Neuronal stem cell (in vitro differentiated cells): ENCODE measurements at regions not wholly inside any gene's neighbourhood (a gene's known extent, or its start where the extent isn't known, plus 50 kb on each side); places are given as distances from the start of the nearest gene placed in this dataset.

ENCODE experiments used
- DNase-seq: peaks from one replicate; pipeline ENCODE4 v3.0.0-alpha.2; 2013; ENCODE audit warnings: low spot score
- H2AFZ ChIP-seq: one replicate; pipeline ENCODE4 v1.6.1; 2013; ENCODE audit warnings: mild to moderate bottlenecking, low read length, inconsistent platforms
- H2AK5ac ChIP-seq: 2 replicates; pipeline ENCODE4 v1.6.1; 2013; ENCODE audit warnings: low read depth, mild to moderate bottlenecking, inconsistent platforms, low read length, moderate library complexity, mixed read lengths
- H2BK120ac ChIP-seq: 2 replicates; pipeline ENCODE4 v1.6.1; 2013; ENCODE audit warnings: low read depth, mild to moderate bottlenecking, inconsistent platforms, low read length, moderate library complexity, mixed read lengths
- H2BK12ac ChIP-seq: one replicate; pipeline ENCODE4 v1.6.1; 2013; ENCODE audit warnings: low read length, inconsistent platforms
- H2BK15ac ChIP-seq: 2 replicates; pipeline ENCODE4 v1.6.1; 2013; ENCODE audit warnings: mild to moderate bottlenecking, low read length, inconsistent platforms, mixed read lengths
- H2BK5ac ChIP-seq: one replicate; pipeline ENCODE4 v1.6.1; 2013; ENCODE audit warnings: inconsistent platforms, mild to moderate bottlenecking, low read length, moderate library complexity
- H3K14ac ChIP-seq: one replicate; pipeline ENCODE4 v1.6.1; 2013; ENCODE audit warnings: low read length, inconsistent platforms
- H3K18ac ChIP-seq: 2 replicates; pipeline ENCODE4 v1.6.1; 2013; ENCODE audit warnings: low read length, inconsistent platforms
- H3K23ac ChIP-seq: 2 replicates; pipeline ENCODE4 v1.6.1; 2013; ENCODE audit warnings: low read depth, mild to moderate bottlenecking, mixed read lengths, low read length, inconsistent platforms; ENCODE audit not compliant: poor library complexity
- H3K27ac ChIP-seq: replicated peaks from 3 replicates; pipeline ENCODE4 v1.5.1; 2013; ENCODE audit warnings: low read length, inconsistent platforms
- H3K27me3 ChIP-seq, 3 experiments: 2 replicates each; pipeline ENCODE4 v1.6.1; 2013; ENCODE audit warnings: low read length in 3 of 3, mild to moderate bottlenecking in 2 of 3, inconsistent platforms in 1 of 3, low read depth in 1 of 3, mixed read lengths in 1 of 3, moderate library complexity in 1 of 3; ENCODE audit not compliant: control insufficient read depth in 3 of 3, insufficient read depth in 3 of 3
- H3K36me3 ChIP-seq, 2 donors: replicated peaks in 1 of 2; 2 replicates each; pipeline ENCODE4 v1.6.1; 2013; ENCODE audit warnings: low read length in 2 of 2; ENCODE audit not compliant: control insufficient read depth in 2 of 2, insufficient read depth in 2 of 2
- H3K4ac ChIP-seq: 2 replicates; pipeline ENCODE4 v1.6.1; 2013; ENCODE audit warnings: inconsistent platforms, mild to moderate bottlenecking, low read length, moderate library complexity
- H3K4me1 ChIP-seq, 2 donors: 1 replicate in 1 of 2; 2 replicates in 1 of 2; pipeline ENCODE4 v1.6.1; 2013; ENCODE audit warnings: low read length in 2 of 2, low read depth in 1 of 2; ENCODE audit not compliant: control insufficient read depth in 2 of 2, insufficient read depth in 1 of 2
- H3K4me2 ChIP-seq: one replicate; pipeline ENCODE4 v1.6.1; 2013; ENCODE audit warnings: mild to moderate bottlenecking, low read length, inconsistent platforms; ENCODE audit not compliant: insufficient read depth, poor library complexity, severe bottlenecking
- H3K4me3 ChIP-seq, 2 donors: 2 replicates each; pipeline ENCODE4 v1.5.1; 2013; ENCODE audit warnings: low read length in 2 of 2, mild to moderate bottlenecking in 2 of 2, inconsistent platforms in 1 of 2, moderate library complexity in 1 of 2
- H3K79me1 ChIP-seq: one replicate; pipeline ENCODE4 v1.6.1; 2013; ENCODE audit warnings: low read depth, mild to moderate bottlenecking, inconsistent platforms, low read length, moderate library complexity
- H3K9ac ChIP-seq: one replicate; pipeline ENCODE4 v1.6.1; 2013; ENCODE audit warnings: mild to moderate bottlenecking, low read depth, low read length, inconsistent platforms; ENCODE audit not compliant: poor library complexity
- H3K9me3 ChIP-seq, 2 donors: replicated peaks in 1 of 2; 2 replicates each; pipeline versions ENCODE3 to v1.6.1; 2013; ENCODE audit warnings: low read length in 2 of 2, mild to moderate bottlenecking in 2 of 2, inconsistent platforms in 1 of 2, low read depth in 1 of 2, mixed read lengths in 1 of 2, moderate library complexity in 1 of 2; ENCODE audit not compliant: control insufficient read depth in 2 of 2, insufficient read depth in 1 of 2
- H4K8ac ChIP-seq: one replicate; pipeline ENCODE4 v1.6.1; 2013; ENCODE audit warnings: low read depth, mild to moderate bottlenecking, inconsistent platforms, low read length, moderate library complexity
- H4K91ac ChIP-seq: one replicate; pipeline ENCODE4 v1.6.1; 2013; ENCODE audit warnings: low read length, low read depth, mild to moderate bottlenecking, inconsistent platforms; ENCODE audit not compliant: poor library complexity
- WGBS, 2 donors: extraction: QIAGEN DNeasy Blood & Tissue Kit; methylation state at CpG; one replicate each; pipeline ENCODE4 v1.1.7; 2013; ENCODE audit warnings: missing lambda C conversion rate in 2 of 2, mixed read lengths in 1 of 2; ENCODE audit not compliant: insufficient read length in 2 of 2, insufficient replicate concordance in 1 of 2; ENCODE audit errors: extremely low coverage in 2 of 2; 5-methylcytosine and 5-hydroxymethylcytosine counted together

GRCh38 chr14:82533351-82533750 lies 999.7 kb upstream of the SEL1L start:
- no peak overlapping the region for H3K23ac ChIP-seq
- no peak overlapping the region for H2AK5ac ChIP-seq
- no peak overlapping the region for H3K18ac ChIP-seq
- H3K79me1 ChIP-seq = no peaks in the 10 kb centered on the region
- no peak overlapping the region for H2BK15ac ChIP-seq
- H4K8ac ChIP-seq = no peak overlapping the region
- H3K27ac ChIP-seq = no peak overlapping the region
- no peak overlapping the region for H2AFZ ChIP-seq
- H3K9me3 ChIP-seq = no peaks in the 10 kb centered on the region
- no peak overlapping the region for H2BK12ac ChIP-seq
- no peaks in the 10 kb centered on the region for H3K27me3 ChIP-seq
- WGBS, 2 donors = no CpG with 5 or more reads among the region's 2 CpGs
- H3K14ac ChIP-seq = no peak overlapping the region
- no peak overlapping the region for H2BK5ac ChIP-seq
- no peak overlapping the region for H4K91ac ChIP-seq
- no peak for DNase-seq
- H3K4me3 ChIP-seq = no peak overlapping the region
- H2BK120ac ChIP-seq = no peak overlapping the region
- no peak overlapping the region for H3K9ac ChIP-seq
- no peaks in the 10 kb centered on the region for H3K36me3 ChIP-seq
- no peak overlapping the region for H3K4ac ChIP-seq
- H3K4me2 ChIP-seq = no peak overlapping the region
- H3K4me1 ChIP-seq = no peaks in the 10 kb centered on the region

DNA sequence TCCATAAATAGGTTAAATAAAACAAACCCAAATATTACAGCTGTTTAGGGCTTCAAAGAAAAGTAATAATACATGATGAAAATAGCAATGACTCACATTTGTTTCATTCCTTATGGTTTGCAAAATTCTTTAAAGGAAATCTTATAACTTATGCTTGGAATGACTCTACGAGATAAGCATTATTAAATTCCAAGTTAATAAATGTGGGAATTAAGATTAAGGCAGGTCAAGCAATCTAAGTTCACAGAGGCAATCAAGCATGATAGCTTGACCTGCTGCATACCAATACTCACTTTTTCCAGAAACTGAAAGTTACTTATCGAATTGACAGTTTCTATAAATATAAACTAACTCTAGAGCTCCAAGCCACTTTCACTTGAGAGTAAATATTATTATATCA lies 1002.9 kb upstream of the SEL1L start:
- Histone ChIP-seq H3K14ac (no peak overlapping the region), H4K91ac (no peak overlapping the region), H3K9ac (no peak overlapping the region), H3K36me3 (no peaks in the 10 kb centered on the region), H3K79me1 (no peaks in the 10 kb centered on the region), H2AK5ac (no peak overlapping the region), H2BK5ac (no peak overlapping the region), H3K23ac (no peak overlapping the region), H3K4me2 (no peak overlapping the region), H2BK12ac (no peak overlapping the region), H3K18ac (no peak overlapping the region), H2AFZ (no peak overlapping the region), H4K8ac (no peak overlapping the region), H2BK15ac (no peak overlapping the region), H3K9me3 (no peaks in the 10 kb centered on the region), H3K4me3 (no peak overlapping the region), H3K27ac (no peak overlapping the region), H3K27me3 (no peaks in the 10 kb centered on the region), H3K4me1 (no peaks in the 10 kb centered on the region), H2BK120ac (no peak overlapping the region), H3K4ac (no peak overlapping the region)
- no peak for DNase-seq
- WGBS, 2 donors = no CpG with 5 or more reads among the region's 2 CpGs

- Histone ChIP-seq H3K9ac (no peak overlapping the region), H2AFZ (no peak overlapping the region), H3K23ac (no peak overlapping the region), H2AK5ac (no peak overlapping the region), H2BK15ac (no peak overlapping the region), H3K9me3 (no peaks in the 10 kb centered on the region), H3K27ac (no peak overlapping the region), H4K91ac (no peak overlapping the region), H3K4ac (no peak overlapping the region), H3K36me3 (no peaks in the 10 kb centered on the region), H3K27me3 (no peaks in the 10 kb centered on the region), H3K4me3 (no peak overlapping the region), H3K79me1 (no peaks in the 10 kb centered on the region), H2BK5ac (no peak overlapping the region), H3K4me1 (no peaks in the 10 kb centered on the region), H2BK12ac (no peak overlapping the region), H2BK120ac (no peak overlapping the region), H3K14ac (no peak overlapping the region), H4K8ac (no peak overlapping the region), H3K18ac (no peak overlapping the region), H3K4me2 (no peak overlapping the region)
- no peak for DNase-seq
- no CpG with 5 or more reads among the region's 3 CpGs for WGBS, 2 donors
Measured at GRCh38 chr14:82537831-82538230, 1004.2 kb upstream of the SEL1L start.

- Histone ChIP-seq H3K4ac (no peak overlapping the region), H2BK15ac (no peak overlapping the region), H3K9me3 (no peaks in the 10 kb centered on the region), H2AFZ (no peak overlapping the region), H3K9ac (no peak overlapping the region), H2BK12ac (no peak overlapping the region), H3K4me3 (no peak overlapping the region), H3K79me1 (no peaks in the 10 kb centered on the region), H4K8ac (no peak overlapping the region), H4K91ac (no peak overlapping the region), H3K18ac (no peak overlapping the region), H3K27me3 (no peaks in the 10 kb centered on the region), H2BK120ac (no peak overlapping the region), H2BK5ac (no peak overlapping the region), H3K4me1 (no peaks in the 10 kb centered on the region), H3K14ac (no peak overlapping the region), H3K4me2 (no peak overlapping the region), H3K23ac (no peak overlapping the region), H3K36me3 (no peaks in the 10 kb centered on the region), H2AK5ac (no peak overlapping the region), H3K27ac (no peak overlapping the region)
- no CpG with 5 or more reads among the region's 2 CpGs for WGBS, 2 donors
- no peak for DNase-seq
Measured at GRCh38 chr14:82546401-82546800, 1012.7 kb upstream of the SEL1L start.
